ENCODE measurements at regions not wholly inside any gene's neighbourhood (a gene's known extent, or its start where the extent isn't known, plus 50 kb on each side); places are given as distances from the start of the nearest gene placed in this dataset.
"Not testable (repeated sequence)": the region's sequence is repeated elsewhere in the genome, so short reads cannot be mapped to it uniquely, and the experiment has no call there.

- no peak for DNase-seq
These were observed 83.6 kb upstream of the MYL10 start for GRCh38 chr7:101712652-101713051.

- DNase-seq: no peak
These were observed 85.0 kb upstream of the MYL10 start for GRCh38 chr7:101714097-101714496.

- no peak for DNase-seq
These were observed 88.7 kb upstream of the MYL10 start for GRCh38 chr7:101717628-101718357.

- DNase-seq: no peak
These were observed 89.4 kb upstream of the MYL10 start for GRCh38 chr7:101718363-101719122.

- no peak for DNase-seq
These were observed 90.0 kb upstream of the MYL10 start for GRCh38 chr7:101719123-101719470.

GRCh38 chr7:101720324-101720723 lies 91.2 kb upstream of the MYL10 start:
- DNase-seq: no peak

- no peak for DNase-seq
These were observed 93.2 kb upstream of the MYL10 start for GRCh38 chr7:101722247-101722646.

- DNase-seq: no peak
These were observed 93.6 kb upstream of the CUX1 start for GRCh38 chr7:101723835-101724234.

- DNase-seq: no peak
These were observed 92.5 kb upstream of the CUX1 start for GRCh38 chr7:101724957-101725356.

GRCh38 chr7:101725921-101726320 lies 91.5 kb upstream of the CUX1 start:
- DNase-seq: no peak

- no peak for DNase-seq
These were observed 90.2 kb upstream of the CUX1 start for GRCh38 chr7:101727184-101727583.

GRCh38 chr7:101728128-101728527 lies 89.3 kb upstream of the CUX1 start:
- DNase-seq: no peak

- not testable (repeated sequence) for DNase-seq
These were observed 88.6 kb upstream of the CUX1 start for GRCh38 chr7:101728873-101729240.

- DNase-seq: no peak
These were observed 88.1 kb upstream of the CUX1 start for GRCh38 chr7:101729241-101729883.

GRCh38 chr7:101731502-101732084 lies 85.8 kb upstream of the CUX1 start:
- DNase-seq: no peak

- DNase-seq: peak in 1 of 5 donors; percentile 27
These were observed 83.5 kb upstream of the CUX1 start for GRCh38 chr7:101733713-101734475.

- no peak for DNase-seq
These were observed 81.3 kb upstream of the CUX1 start for GRCh38 chr7:101736084-101736483.

- no peak for DNase-seq
These were observed 77.5 kb upstream of the CUX1 start for GRCh38 chr7:101739775-101740398.

GRCh38 chr7:101740981-101741725 lies 76.3 kb upstream of the CUX1 start:
- peak in 1 of 5 donors; percentile 79 for DNase-seq

GRCh38 chr7:101743241-101743994 lies 74.0 kb upstream of the CUX1 start:
- peak; percentile 33 to 69 (median 53) for DNase-seq

GRCh38 chr7:101743995-101744360 lies 73.4 kb upstream of the CUX1 start:
- no peak for DNase-seq

Data from T-helper 1 cell (primary cell).